HepG2 (cell line): ENCODE measurements at regions not wholly inside any gene's neighbourhood (a gene's known extent, or its start where the extent isn't known, plus 50 kb on each side); places are given as distances from the start of the nearest gene placed in this dataset.

Experiments
- ATAC-seq: fragments of 200-7000 bp; cut with Tn5 transposase; 3 replicates; pipeline ENCODE4 v1.9.1; 2020; ENCODE audit warnings: mild to moderate bottlenecking, moderate library complexity
- BruUV-seq: library from RNA; stranded (reverse); fragments of 400-500 nt; replicated peaks from 2 replicates; lab custom pipeline; 2021; lab: Mats Ljungman, UMichigan
- CTCF ChIA-PET: fragments of 300-600 bp; formaldehyde crosslinking; extraction: SDS; loops from one replicate; lab custom pipeline; 2021; ENCODE audit warnings: low total read pairs, inconsistent platforms, low intra/inter-chr PET ratio; lab: Yijun Ruan, JAX
- POLR2A ChIA-PET: fragments of 350-600 bp; sonication (Branson Sonifier 250); formaldehyde crosslinking; loops from one replicate; lab custom pipeline; 2020; ENCODE audit warnings: antibody characterized with exemption, inconsistent platforms; lab: Yijun Ruan, JAX
- DNase-seq: peaks from one replicate; pipeline ENCODE4 v3.0.0-alpha.2; 2015; ENCODE audit warnings: low spot score
- FAIRE-seq: peaks from 3 replicates; lab custom pipeline; 2011; peaks lifted over from hg19 to GRCh38; lab: Jason Lieb, UNC
- H2AFZ ChIP-seq: one replicate; pipeline ENCODE4 v1.6.1; 2011; ENCODE audit warnings: low read length, inconsistent platforms
- H3K27ac ChIP-seq: fragments of 300-600 bp; 3 replicates; pipeline ENCODE4 v1.8.0; 2011; ENCODE audit warnings: mixed run types, mild to moderate bottlenecking, mixed read lengths, low read length, inconsistent platforms; ENCODE audit not compliant: insufficient read depth; ENCODE audit errors: extremely low read length
- H3K27me3 ChIP-seq, 2 experiments: fragments of 200-600 bp in 1 of 2; 2 replicates in 1 of 2; 3 replicates in 1 of 2; pipeline versions ENCODE4 v1.6.0 to v1.8.0; 2011; ENCODE audit warnings: low read length in 2 of 2, mild to moderate bottlenecking in 2 of 2, moderate library complexity in 2 of 2, inconsistent platforms in 1 of 2; ENCODE audit not compliant: insufficient read depth in 2 of 2, control insufficient read depth in 1 of 2
- H3K36me3 ChIP-seq, 2 experiments: fragments of 200-600 bp in 1 of 2; replicated peaks in 1 of 2; 2 replicates in 1 of 2; 3 replicates in 1 of 2; pipeline versions ENCODE4 v1.5.1 to v1.8.0; 2011; ENCODE audit warnings: low read length in 2 of 2, inconsistent platforms in 1 of 2; ENCODE audit not compliant: insufficient read depth in 2 of 2, control insufficient read depth in 1 of 2
- H3K4me1 ChIP-seq: 2 replicates; pipeline ENCODE4 v1.5.1; 2012; ENCODE audit warnings: low read length, inconsistent platforms; ENCODE audit not compliant: insufficient read depth
- H3K4me2 ChIP-seq: 2 replicates; pipeline ENCODE4 v1.6.0; 2011; ENCODE audit warnings: low read depth, low read length, inconsistent platforms
- H3K4me3 ChIP-seq, 3 experiments: fragments of 200-600 bp in 1 of 3; sonication (generic), shearing (Covaris generic) in 1 of 3; replicated peaks in 1 of 3; 2 replicates each; pipeline ENCODE4 v1.5.1; 2011 to 2016; ENCODE audit warnings: low read length in 3 of 3, inconsistent platforms in 2 of 3, low read depth in 2 of 3, mild to moderate bottlenecking in 2 of 3, control low read depth in 1 of 3, mixed read lengths in 1 of 3; ENCODE audit not compliant: insufficient read depth in 1 of 3
- H3K79me2 ChIP-seq: one replicate; pipeline ENCODE4 v1.6.1; 2011; ENCODE audit warnings: low read length, inconsistent platforms; ENCODE audit not compliant: insufficient read depth
- H3K9ac ChIP-seq: 2 replicates; pipeline ENCODE4 v1.6.0; 2011; ENCODE audit warnings: mild to moderate bottlenecking, low read depth, low read length, inconsistent platforms; ENCODE audit not compliant: insufficient read depth
- H3K9me3 ChIP-seq: 2 replicates; pipeline ENCODE4 v1.5.1; 2012; ENCODE audit warnings: mild to moderate bottlenecking, low read length
- H4K20me1 ChIP-seq: 2 replicates; pipeline ENCODE4 v1.6.0; 2011; ENCODE audit warnings: inconsistent platforms, mild to moderate bottlenecking, low read length, moderate library complexity; ENCODE audit not compliant: insufficient read depth
- AKNA ChIP-seq: sonication (generic); formaldehyde crosslinking; IDR thresholded peaks from 2 replicates; pipeline ENCODE4 v1.4.0; 2020; ENCODE audit warnings: missing genetic modification reagents, borderline replicate concordance
- CCDC6 ChIP-seq: sonication (generic); formaldehyde crosslinking; IDR thresholded peaks from 2 replicates; pipeline ENCODE4 v1.8.1; 2022; ENCODE audit warnings: mild to moderate bottlenecking, missing genetic modification reagents, moderate library complexity
- CENPBD1 ChIP-seq: sonication (generic); formaldehyde crosslinking; IDR thresholded peaks from 2 replicates; pipeline ENCODE4 v1.8.0; 2022; ENCODE audit warnings: missing genetic modification reagents, low read depth, mild to moderate bottlenecking, borderline replicate concordance
- DRAP1 ChIP-seq: IDR thresholded peaks from 2 replicates; pipeline ENCODE4 v1.6.1; 2016; ENCODE audit warnings: missing genetic modification reagents, missing compliant biosample characterization
- FOXA1 ChIP-seq, 2 experiments: fragments of 450-650 bp in 1 of 2; sonication (generic) in 1 of 2; formaldehyde crosslinking in 1 of 2; IDR thresholded peaks; 2 replicates each; pipeline versions ENCODE4 v1.4.0 to v1.6.1; 2016 to 2020; ENCODE audit warnings: missing genetic modification reagents in 1 of 2
- GABPA ChIP-seq, 2 experiments: IDR thresholded peaks; 2 replicates each; pipeline ENCODE4 v1.6.1; 2011 to 2016; ENCODE audit warnings: low read depth in 2 of 2, low read length in 1 of 2, missing biosample characterization in 1 of 2, missing genetic modification characterization in 1 of 2
- KLF11 ChIP-seq: IDR thresholded peaks from 2 replicates; pipeline ENCODE4 v1.6.1; 2016; ENCODE audit warnings: missing compliant biosample characterization
- RARA ChIP-seq: IDR thresholded peaks from 2 replicates; pipeline ENCODE4 v1.6.1; 2016; ENCODE audit warnings: missing genetic modification reagents, missing compliant biosample characterization
- TEAD3 ChIP-seq: optimal IDR thresholded peaks from 2 replicates; pipeline ENCODE3; 2016; ENCODE audit warnings: borderline replicate concordance
- ZBTB43 ChIP-seq: sonication (generic); formaldehyde crosslinking; conservative IDR thresholded peaks from 2 replicates; pipeline ENCODE4 v1.4.0; 2020; ENCODE audit warnings: missing genetic modification reagents
- ZFX ChIP-seq: sonication (generic); formaldehyde crosslinking; IDR thresholded peaks from 2 replicates; pipeline ENCODE4 v1.4.0; 2020; ENCODE audit warnings: mild to moderate bottlenecking, low read depth, missing genetic modification reagents, moderate library complexity
- ZIK1 ChIP-seq: sonication (generic); formaldehyde crosslinking; IDR thresholded peaks from 2 replicates; pipeline ENCODE4 v1.5.0; 2020; ENCODE audit warnings: mild to moderate bottlenecking, low read depth, missing genetic modification reagents, borderline replicate concordance
- ZNF230 ChIP-seq: sonication (generic); formaldehyde crosslinking; IDR thresholded peaks from 2 replicates; pipeline ENCODE4 v1.4.0; 2020; ENCODE audit warnings: mild to moderate bottlenecking, missing genetic modification reagents
- ZNF501 ChIP-seq: sonication (generic); formaldehyde crosslinking; IDR thresholded peaks from 2 replicates; pipeline ENCODE4 v1.5.1; 2020; ENCODE audit warnings: mild to moderate bottlenecking, moderate library complexity, missing genetic modification reagents
- ZNF503 ChIP-seq: sonication (generic); formaldehyde crosslinking; IDR thresholded peaks from 2 replicates; pipeline ENCODE4 v1.4.0; 2020; ENCODE audit warnings: missing genetic modification reagents
- in situ Hi-C: cut with HindIII; loops from 2 replicates; pipeline ENCODE4 v1.10.0; 2017; ENCODE audit warnings: low pct_unique_long_range_greater_than_20kb; ENCODE audit not compliant: extremely low pct_ligation_motif_present
- intact Hi-C: fragments of 100-400 bp; cut with micrococcal nuclease; formaldehyde crosslinking; loops from one replicate; pipeline ENCODE4 v1.10.0; 2022; ENCODE audit not compliant: unreplicated experiment

- TF ChIP-seq ZBTB43: no peak
- TF ChIP-seq ZNF501 (CRISPR knock-in tag): no peak
- no peak for TF ChIP-seq TEAD3 (CRISPR knock-in tag)
- TF ChIP-seq ZNF230 (CRISPR knock-in tag): no peak
- no peak for TF ChIP-seq CCDC6
- TF ChIP-seq ZNF503: no peak
- TF ChIP-seq DRAP1: no peak
These were observed 130.6 kb downstream of the URB2 start (continued) for GRCh38 chr1:229756666-229757065.

- Histone ChIP-seq H3K27ac (no peak overlapping the region), H2AFZ (no peak overlapping the region), H3K9me3 (no peaks in the 10 kb centered on the region), H3K79me2 (no peaks in the 10 kb centered on the region), H3K36me3 (no peaks in the 10 kb centered on the region), H3K4me3 (no peak overlapping the region), H3K9ac (no peak overlapping the region), H3K4me2 (no peak overlapping the region), H3K27me3 (peaks cover 2 to 22% of the 10 kb centered on the region in 2 experiments; a peak in 3 of 5 replicates), H4K20me1 (no peaks in the 10 kb centered on the region), H3K4me1 (no peaks in the 10 kb centered on the region)
- DNase-seq: no peak
- BruUV-seq: no TSS peak
- ChIA-PET CTCF (no interaction called here), POLR2A (no interaction called here)
- in situ Hi-C loops: no loop called here
- FAIRE-seq: no peak
- intact Hi-C loops: no loop called here
- ATAC-seq: no peak
- no peak for TF ChIP-seq AKNA (CRISPR knock-in tag)
- no peak for TF ChIP-seq RARA (CRISPR knock-in tag)
- TF ChIP-seq KLF11 (CRISPR knock-in tag): no peak
- TF ChIP-seq GABPA (IDR thresholded peaks at IDR 0.05; ENCODE audit: low read depth, low read length): no peak
- TF ChIP-seq GABPA (CRISPR knock-in tag; IDR thresholded peaks at IDR 0.05; ENCODE audit: low read depth): no peak
- TF ChIP-seq FOXA1 (IDR thresholded peaks at IDR 0.05): no peak
- no peak for TF ChIP-seq FOXA1 (CRISPR knock-in tag; IDR thresholded peaks at IDR 0.05)
- no peak for TF ChIP-seq CENPBD1
- TF ChIP-seq ZIK1 (CRISPR knock-in tag): no peak
- no peak for TF ChIP-seq ZFX (CRISPR knock-in tag)
These were observed 131.2 kb downstream of the URB2 start for GRCh38 chr1:229757226-229757625.
